ENCODE measurements at regions not wholly inside any gene's neighbourhood (a gene's known extent, or its start where the extent isn't known, plus 50 kb on each side); places are given as distances from the start of the nearest gene placed in this dataset.

DNA sequence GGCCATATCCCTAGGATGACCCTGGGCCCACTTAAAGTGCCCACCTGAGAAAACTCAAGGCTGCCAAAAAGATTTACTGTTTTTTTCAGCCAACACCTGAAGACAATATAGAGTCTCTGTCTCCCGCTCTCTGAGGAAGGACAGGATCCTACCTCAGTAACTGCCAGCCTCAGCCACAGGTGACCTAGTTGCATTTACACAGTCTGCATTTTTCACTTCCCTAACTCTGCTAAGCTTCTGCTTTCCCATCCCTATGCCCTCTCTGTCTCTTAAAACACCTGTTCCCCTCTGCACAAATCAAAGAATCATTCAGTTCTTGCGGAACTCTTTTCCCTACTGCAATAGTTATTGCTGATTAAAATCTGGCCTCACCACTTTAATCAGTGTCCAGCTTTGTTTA lies 609.5 kb downstream of the UQCRFS1 start:
- intact Hi-C loops (cut with micrococcal nuclease) = no loop called here
- H3K4me1 Mint-ChIP-seq = no peaks in the 10 kb centered on the region
- DNase-seq (no peak), ATAC-seq (ENCODE audit: low read depth) (no peak)
- TF ChIP-seq, protein P1, sequence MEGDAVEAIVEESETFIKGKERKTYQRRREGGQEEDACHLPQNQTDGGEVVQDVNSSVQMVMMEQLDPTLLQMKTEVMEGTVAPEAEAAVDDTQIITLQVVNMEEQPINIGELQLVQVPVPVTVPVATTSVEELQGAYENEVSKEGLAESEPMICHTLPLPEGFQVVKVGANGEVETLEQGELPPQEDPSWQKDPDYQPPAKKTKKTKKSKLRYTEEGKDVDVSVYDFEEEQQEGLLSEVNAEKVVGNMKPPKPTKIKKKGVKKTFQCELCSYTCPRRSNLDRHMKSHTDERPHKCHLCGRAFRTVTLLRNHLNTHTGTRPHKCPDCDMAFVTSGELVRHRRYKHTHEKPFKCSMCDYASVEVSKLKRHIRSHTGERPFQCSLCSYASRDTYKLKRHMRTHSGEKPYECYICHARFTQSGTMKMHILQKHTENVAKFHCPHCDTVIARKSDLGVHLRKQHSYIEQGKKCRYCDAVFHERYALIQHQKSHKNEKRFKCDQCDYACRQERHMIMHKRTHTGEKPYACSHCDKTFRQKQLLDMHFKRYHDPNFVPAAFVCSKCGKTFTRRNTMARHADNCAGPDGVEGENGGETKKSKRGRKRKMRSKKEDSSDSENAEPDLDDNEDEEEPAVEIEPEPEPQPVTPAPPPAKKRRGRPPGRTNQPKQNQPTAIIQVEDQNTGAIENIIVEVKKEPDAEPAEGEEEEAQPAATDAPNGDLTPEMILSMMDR (IDR thresholded peaks at IDR 0.05) = no peak
- CTCF ChIA-PET = no interaction called here
- peaks cover 19% of the 10 kb centered on the region for H3K9me3 Mint-ChIP-seq
- POLR2A ChIA-PET = no interaction called here
- no peak overlapping the region for H3K27ac Mint-ChIP-seq
- no peaks in the 10 kb centered on the region for H3K27me3 Mint-ChIP-seq
- peaks cover 3% of the 10 kb centered on the region for H3K36me3 Mint-ChIP-seq (ENCODE audit: low read depth)
- no peak overlapping the region for H3K4me3 Mint-ChIP-seq

DNA sequence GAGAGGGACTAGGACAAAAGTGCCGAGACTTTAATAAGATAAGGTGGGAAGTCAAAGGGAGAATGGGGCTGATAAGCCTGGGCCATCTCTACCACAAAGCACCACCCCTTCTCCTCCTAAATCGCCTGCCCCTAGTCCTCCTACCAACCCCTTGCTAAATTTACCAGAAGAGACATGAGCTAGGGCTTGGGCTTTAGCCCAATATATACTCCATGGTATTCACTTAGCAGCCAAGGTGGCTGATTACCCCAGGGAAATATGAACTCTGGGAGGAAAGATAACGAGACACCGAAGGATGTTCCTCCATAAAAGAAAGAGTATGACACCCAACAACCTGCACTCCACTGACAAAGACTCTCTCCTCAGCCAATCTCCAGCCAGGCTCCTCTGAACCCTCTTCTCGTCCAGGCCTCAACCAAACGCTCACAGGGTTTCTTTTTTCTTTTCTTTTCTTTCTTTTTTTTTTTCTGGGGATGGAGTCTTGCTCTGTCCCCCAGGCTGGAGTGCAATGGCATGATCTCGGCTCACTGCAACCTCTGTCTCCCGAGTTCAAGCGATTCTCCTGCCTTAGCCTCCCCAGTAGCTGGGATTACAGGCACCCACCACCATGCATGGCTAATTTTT lies 610.2 kb downstream of the UQCRFS1 start:
- no peak overlapping the region for H3K27ac Mint-ChIP-seq
- CTCF ChIA-PET = no interaction called here
- peaks cover 3% of the 10 kb centered on the region for H3K36me3 Mint-ChIP-seq (ENCODE audit: low read depth)

DNA sequence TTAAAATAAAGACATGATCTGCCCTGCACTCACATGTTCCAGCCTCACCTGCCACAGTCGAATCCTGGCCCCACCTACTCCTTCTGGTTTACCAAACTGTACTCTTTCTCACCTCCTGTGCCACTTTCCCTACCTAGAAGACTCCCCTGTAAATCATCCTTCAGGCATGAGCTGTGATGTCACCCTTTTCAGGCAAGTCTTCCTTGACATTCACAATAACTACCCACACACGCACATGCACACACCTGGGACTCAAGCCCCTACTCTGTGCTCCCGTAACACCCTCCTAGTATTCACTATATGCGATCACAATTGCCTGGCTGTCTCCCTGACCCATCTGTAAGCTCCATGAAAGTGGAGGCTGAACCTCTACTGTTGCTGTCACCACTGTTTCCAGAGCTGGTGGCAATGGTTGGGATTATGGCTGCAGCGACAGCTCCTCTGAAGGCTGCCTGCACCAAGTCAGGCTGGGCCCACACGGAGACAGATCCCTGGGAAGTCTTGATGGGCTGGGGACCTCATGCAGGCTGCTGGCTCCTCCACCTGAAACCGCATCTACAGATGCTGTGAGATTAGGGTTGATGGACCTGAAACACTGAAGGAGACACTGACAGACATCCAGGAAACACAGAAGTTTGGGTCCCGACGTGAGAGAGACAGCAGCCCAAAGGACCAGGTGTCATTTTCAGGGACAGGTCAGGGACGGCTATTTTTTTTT lies 611.1 kb downstream of the UQCRFS1 start:
- no peaks in the 10 kb centered on the region for H3K27me3 Mint-ChIP-seq
- no peak overlapping the region for H3K4me3 Mint-ChIP-seq
- intact Hi-C loops (cut with micrococcal nuclease) = no loop called here
- no peaks in the 10 kb centered on the region for H3K4me1 Mint-ChIP-seq
- TF ChIP-seq, protein P1 (IDR thresholded peaks at IDR 0.05) = no peak
- DNase-seq (no peak), ATAC-seq (ENCODE audit: low read depth) (no peak)
- peaks cover 15% of the 10 kb centered on the region for H3K9me3 Mint-ChIP-seq
- H3K36me3 Mint-ChIP-seq (ENCODE audit: low read depth) = peaks cover 2% of the 10 kb centered on the region
- CTCF ChIA-PET = no interaction called here
- POLR2A ChIA-PET = no interaction called here
- H3K27ac Mint-ChIP-seq = no peak overlapping the region

More for the DNA sequence above, 610.2 kb downstream of the UQCRFS1 start:
- Mint-ChIP-seq H3K27me3 (no peaks in the 10 kb centered on the region), H3K9me3 (peaks cover 19% of the 10 kb centered on the region), H3K4me3 (no peak overlapping the region), H3K4me1 (no peaks in the 10 kb centered on the region)
- TF ChIP-seq, protein P1 (IDR thresholded peaks at IDR 0.05) = no peak
- POLR2A ChIA-PET = no interaction called here
- DNase-seq (no peak), ATAC-seq (ENCODE audit: low read depth) (no peak)
- intact Hi-C loops (cut with micrococcal nuclease) = no loop called here

DNA sequence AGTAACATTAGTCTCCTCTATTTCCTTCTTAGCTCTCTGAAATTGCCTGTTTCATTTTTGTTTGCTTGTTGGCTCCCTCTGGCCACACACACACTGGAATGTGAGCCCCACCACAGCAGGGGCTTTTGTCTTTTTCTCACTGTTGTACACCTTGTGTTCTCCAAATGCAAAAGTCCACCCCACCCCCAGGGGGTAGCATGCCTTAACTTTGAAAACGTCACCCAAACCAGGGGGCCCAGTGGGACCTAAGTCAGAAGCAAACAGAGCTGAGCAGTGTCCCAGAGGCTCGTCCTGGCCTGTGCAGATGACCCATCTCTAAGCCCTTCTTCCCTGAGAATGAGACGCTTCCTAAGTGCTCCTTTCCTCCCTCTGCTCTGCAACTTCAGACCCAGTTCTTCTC lies 614.1 kb downstream of the UQCRFS1 start:
- DNase-seq (no peak), ATAC-seq (ENCODE audit: low read depth) (no peak)
- Mint-ChIP-seq H3K27ac (no peak overlapping the region), H3K27me3 (no peaks in the 10 kb centered on the region), H3K36me3 (ENCODE audit: low read depth) (no peaks in the 10 kb centered on the region), H3K4me1 (no peaks in the 10 kb centered on the region), H3K9me3 (peaks cover 7% of the 10 kb centered on the region), H3K4me3 (no peak overlapping the region)
- POLR2A ChIA-PET = no interaction called here
- TF ChIP-seq, protein P1 (IDR thresholded peaks at IDR 0.05) = no peak
- intact Hi-C loops (cut with micrococcal nuclease) = no loop called here
- CTCF ChIA-PET = no interaction called here

DNA sequence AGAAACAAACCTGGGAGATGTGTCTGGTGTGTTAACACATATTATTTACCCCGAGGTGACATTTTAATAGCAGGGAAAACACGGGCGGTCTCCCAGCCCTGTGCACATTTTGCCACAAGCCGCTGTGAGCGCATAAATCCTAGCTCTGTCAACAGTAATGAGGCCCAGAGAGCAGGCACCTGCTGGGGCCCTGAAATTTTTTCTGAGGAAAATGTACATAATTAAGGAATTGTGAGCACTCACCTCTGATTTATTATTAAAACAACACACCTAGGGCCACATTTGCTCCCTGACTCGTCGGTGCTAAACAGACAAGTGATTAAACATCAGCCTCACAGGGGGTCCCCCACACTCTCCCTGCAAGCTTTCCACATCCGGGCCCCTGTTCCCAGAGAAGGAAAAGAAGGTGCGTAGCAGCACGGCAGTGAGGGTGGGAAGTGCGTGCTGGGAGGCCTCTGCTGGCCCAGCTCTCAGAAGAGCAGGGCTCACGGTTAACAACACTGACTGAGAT lies 616.3 kb downstream of the UQCRFS1 start:
- H3K4me1 Mint-ChIP-seq = peaks cover 2% of the 10 kb centered on the region
- no peak for ATAC-seq (ENCODE audit: low read depth)
- H3K36me3 Mint-ChIP-seq (ENCODE audit: low read depth) = no peaks in the 10 kb centered on the region
- TF ChIP-seq, protein P1 (IDR thresholded peaks at IDR 0.05) = no peak
- POLR2A ChIA-PET = no interaction called here
- H3K4me3 Mint-ChIP-seq = no peak overlapping the region
- H3K27ac Mint-ChIP-seq = no peak overlapping the region
- no peak for DNase-seq
- intact Hi-C loops (cut with micrococcal nuclease) = no loop called here
- H3K9me3 Mint-ChIP-seq = peaks cover 7% of the 10 kb centered on the region
- H3K27me3 Mint-ChIP-seq = no peaks in the 10 kb centered on the region
- CTCF ChIA-PET = no interaction called here
